ENCODE measurements at regions not wholly inside any gene's neighbourhood (a gene's known extent, or its start where the extent isn't known, plus 50 kb on each side); places are given as distances from the start of the nearest gene placed in this dataset.

DNA sequence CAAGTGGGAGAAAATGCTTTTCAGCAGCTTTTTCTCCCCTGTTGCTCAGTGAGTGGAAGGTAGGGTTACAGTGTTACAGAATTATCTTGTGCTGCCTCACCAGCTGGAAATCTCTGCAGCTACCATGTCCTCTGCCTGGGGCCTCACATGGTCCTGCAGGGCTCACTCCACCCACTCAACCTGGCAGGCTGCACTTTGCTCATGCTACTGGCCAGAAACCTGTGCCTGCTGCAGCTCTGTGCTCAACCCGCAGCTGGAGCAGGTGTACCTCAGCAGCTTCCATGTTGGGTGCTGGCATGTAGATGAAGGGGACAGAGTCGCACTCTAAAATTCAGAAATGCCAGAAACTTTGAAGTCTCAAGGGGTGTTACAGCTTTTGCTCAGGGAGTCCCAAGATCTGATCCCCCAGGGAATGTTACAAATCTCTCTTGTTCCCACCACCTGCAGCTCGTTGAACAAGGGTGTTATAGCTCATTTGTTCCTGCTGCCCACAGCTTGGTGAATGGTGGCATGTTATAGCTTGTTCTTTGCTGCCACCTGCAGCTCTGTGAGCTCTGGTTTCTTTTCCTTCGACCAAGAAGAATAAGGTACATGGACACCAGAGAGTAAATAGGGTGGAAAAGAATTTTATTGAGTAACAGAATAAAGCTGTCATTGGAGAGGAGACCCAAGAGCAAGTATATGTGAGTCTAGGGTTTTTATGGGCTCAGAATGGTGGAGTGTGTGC, 845.8 kb downstream of the TECRL start:
- intact Hi-C loops (cut with DNase I), result no loop called here
- ATAC-seq (ENCODE audit: poor library complexity) (no peak), DNase-seq (no peak)

DNA sequence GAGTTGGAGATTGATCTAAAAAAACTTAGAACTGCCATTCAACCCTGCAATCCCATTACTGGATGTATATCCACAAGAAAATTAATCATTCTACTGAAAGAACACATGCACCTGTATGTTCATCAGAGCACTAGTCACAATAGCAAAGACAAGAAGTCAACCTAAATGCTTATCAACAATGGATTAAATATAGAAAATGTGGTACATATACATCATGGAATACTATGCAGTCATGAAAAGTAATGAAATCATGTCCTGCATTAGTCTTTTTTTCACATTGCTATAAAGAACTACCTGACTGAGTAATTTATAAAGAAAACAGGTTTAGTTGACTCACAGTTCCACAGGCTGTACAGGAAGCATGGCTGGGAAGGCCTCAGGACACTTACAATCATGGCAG, 850.5 kb downstream of the TECRL start:
- DNase-seq (no peak), ATAC-seq (ENCODE audit: poor library complexity) (no peak)
- intact Hi-C loops (cut with DNase I), result no loop called here

DNA sequence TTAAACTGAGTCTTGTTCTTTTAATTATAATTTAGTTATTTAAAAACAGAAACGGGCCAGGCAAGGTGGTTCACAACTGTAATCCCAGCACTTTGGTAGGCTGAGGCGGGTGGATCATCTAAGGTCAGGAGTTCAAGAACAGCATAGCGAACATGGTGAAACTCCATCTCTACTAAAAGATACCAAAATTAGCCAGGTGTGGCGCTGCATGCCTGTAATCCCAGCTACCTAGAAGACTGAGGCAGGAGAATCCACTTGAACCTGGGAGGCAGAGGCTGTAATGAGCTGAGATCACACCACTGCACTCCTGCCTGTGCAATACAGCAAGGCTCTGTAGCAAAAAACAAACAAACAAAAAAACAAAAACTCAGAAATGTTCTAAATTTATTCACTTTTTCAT, 852.9 kb downstream of the TECRL start:
- intact Hi-C loops (cut with DNase I), result no loop called here
- DNase-seq, result no peak
- ATAC-seq (ENCODE audit: poor library complexity), result no peak

DNA sequence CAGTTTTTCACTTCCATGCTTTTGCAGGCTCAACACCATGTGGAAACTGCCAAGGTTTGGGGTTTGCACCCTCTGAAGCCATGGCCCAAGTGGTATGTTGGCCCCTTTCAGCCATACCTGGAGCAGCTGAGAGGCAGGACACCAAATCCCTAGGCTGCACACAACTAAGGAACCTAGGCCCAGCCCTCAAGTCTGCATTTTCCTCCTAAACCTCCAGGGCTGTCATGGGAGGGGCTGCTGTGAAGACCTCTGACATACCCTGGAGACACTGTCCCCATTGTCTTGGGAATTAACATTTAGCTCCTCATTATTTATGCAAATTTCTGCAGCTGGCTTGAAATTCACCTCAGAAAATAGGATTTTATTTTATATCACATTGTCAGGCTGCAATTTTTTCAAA, 856.1 kb downstream of the TECRL start:
- intact Hi-C loops (cut with DNase I), result no loop called here
- ATAC-seq (ENCODE audit: poor library complexity), result no peak
- no peak for DNase-seq

DNA sequence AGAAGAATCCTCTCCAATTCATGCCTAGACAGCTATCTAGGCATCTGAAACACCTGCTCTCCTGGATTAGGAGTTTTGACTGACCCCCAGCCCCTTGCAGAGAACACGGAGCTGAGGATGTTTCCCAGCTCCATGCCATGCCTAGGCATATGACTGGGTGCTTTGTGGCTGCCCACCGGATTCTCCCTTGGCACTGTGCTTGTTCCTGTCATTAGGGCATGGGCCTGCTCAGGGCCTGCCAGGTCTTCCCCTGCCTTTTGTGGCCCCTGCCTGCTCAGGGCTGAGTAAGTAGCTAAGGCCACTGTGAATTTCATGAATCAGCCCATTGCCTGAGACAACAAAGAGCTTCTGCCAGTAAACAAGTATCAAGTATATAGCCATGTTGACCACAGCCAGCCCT, 867.4 kb downstream of the TECRL start:
- intact Hi-C loops (cut with DNase I), result no loop called here
- no peak for ATAC-seq (ENCODE audit: poor library complexity)
- DNase-seq, result no peak

DNA sequence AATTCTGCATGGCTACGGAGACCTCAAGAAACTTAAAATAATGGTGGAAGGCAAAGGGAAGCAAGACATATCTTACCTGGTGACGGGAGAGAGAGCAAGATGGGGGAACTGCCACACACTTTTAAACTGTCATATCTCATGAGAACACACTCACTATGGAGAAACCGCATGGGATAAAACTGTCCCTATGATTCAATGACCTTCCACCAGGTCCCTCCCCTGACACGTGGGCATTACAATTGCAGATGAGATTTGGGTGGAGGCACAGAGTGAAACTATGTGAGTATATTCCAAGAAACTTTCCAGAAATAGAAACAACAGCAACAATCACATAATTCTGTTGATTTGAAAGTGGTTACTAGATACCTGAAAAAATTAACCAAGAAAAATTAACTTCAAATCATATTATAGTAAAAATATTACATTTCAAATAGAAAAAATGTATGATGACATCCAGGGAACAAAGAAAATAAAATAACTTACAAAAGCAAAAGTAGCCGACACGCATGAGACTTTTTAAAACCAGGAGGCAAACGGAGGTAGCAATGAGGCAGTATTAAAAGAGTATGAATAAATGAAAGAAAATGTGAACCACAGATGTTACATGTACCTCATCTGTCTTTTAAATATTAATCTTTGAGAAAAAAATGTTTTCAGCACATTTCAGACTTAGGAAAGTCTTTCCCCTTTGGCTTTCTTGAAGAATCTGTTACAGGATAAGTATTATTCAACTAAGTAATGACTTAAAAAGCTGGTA, 879.5 kb downstream of the TECRL start:
- intact Hi-C loops (cut with DNase I), result no loop called here
- ATAC-seq (ENCODE audit: poor library complexity), result no peak

DNA sequence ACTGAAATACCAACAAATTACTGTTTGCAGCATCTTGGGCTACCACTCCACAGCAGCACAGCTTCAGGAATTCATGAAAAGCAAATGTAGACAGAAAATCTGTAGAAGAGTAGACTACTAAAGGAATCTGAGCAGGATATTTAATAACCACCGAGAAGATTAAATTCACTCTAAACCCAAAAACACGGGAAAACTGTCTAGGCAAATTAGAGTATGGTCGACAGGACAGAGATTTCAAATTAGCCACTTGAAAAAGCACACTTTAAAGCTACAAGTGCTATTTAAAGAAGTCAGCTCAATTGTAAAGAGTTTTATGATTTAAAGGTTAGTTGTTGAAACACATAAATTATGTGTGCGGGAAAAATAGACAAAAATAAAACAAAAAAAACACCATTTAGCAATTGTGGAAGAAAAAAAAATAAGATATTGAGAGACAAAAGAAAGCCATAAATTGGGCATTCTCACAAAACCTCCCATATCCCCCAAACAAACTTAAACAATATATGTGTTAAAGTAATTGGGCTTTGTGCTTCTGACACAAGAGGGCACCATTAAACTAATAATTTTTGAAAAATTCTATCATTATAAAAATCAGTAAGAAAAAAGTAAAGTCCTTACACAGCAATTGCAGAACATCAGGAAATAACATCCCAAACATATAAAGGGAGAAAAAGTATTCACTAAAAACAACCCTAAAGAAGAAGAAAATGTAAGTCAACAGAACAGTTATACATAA, 880.8 kb downstream of the TECRL start:
- ATAC-seq (ENCODE audit: poor library complexity) (no peak), DNase-seq (no peak)
- intact Hi-C loops (cut with DNase I), result no loop called here

More for the DNA sequence above, 879.5 kb downstream of the TECRL start:
- no peak for DNase-seq

DNA sequence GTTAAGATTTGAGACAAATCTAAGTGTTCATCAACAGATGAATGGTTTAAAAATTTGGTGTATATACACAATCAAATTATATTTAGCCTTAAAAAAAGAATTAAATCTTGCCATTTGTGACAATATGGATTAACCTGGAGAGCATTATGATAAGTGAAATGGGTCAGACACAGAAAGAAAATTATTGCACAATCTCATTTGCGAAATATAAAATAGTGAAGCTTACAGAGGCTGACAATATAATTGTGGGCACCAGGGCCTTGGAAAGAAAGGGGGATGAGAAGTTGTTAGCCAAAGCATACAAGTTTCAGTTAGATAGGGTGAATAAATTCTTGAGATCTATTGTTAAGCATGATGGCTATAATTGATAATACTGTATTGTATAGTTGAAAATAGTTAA, 883.0 kb downstream of the TECRL start:
- intact Hi-C loops (cut with DNase I), result no loop called here
- ATAC-seq (ENCODE audit: poor library complexity) (no peak), DNase-seq (no peak)

DNA sequence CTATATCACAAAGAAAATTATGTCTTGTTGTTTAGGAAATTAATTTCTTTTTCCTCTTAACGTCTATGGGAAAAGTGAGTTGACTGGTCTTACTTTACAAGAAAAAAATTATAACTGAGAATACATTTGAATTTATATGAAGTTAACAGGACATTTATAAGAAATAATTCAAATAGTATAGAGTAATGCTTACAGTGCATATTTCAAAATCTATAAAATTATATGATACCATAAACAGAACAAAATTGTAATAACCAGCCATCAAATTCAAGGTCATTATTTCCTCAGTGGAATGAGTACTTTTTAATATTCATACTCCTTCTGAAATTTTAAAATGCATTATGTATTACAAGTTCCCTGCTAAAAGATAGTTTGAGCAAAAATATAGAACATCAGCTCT, 884.5 kb downstream of the TECRL start:
- DNase-seq (no peak), ATAC-seq (ENCODE audit: poor library complexity) (no peak)
- intact Hi-C loops (cut with DNase I), result no loop called here

DNA sequence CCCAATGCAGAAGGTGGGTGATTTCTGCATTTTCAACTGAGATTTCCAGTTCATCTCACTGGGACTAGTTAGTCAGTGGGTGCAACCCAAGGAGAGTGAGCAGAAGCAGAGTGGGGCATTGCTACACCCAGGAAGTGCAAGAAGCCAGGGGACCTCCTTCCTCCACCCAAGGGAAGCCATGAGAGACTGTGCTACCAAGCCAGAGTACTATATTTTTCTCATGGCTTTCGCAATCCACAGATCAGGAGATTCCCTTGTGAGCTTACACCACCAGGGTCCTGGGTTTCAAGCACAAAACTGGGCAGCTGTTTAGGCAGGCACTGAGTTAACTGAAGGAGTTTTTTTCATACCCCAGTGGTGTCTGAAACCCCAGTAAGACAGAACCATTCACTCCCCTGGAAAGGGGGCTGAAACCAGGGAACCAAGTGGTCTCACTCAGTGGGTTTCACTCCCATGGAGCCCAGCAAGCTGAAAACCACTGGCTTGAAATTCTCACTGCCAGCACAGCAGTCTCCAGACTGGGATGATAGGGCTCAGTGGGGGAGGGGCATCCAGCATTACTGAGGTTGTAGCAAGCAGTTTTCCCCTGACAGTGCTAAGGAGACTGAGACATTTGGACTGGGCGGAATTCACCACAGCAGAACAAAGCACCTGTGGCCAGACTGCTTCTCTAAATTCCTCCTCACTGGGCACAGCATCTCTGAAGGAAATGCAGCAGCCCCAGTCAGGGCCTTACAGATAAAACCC, 903.4 kb downstream of the TECRL start:
- DNase-seq (no peak), ATAC-seq (ENCODE audit: poor library complexity) (no peak)
- intact Hi-C loops (cut with DNase I), result no loop called here

DNA sequence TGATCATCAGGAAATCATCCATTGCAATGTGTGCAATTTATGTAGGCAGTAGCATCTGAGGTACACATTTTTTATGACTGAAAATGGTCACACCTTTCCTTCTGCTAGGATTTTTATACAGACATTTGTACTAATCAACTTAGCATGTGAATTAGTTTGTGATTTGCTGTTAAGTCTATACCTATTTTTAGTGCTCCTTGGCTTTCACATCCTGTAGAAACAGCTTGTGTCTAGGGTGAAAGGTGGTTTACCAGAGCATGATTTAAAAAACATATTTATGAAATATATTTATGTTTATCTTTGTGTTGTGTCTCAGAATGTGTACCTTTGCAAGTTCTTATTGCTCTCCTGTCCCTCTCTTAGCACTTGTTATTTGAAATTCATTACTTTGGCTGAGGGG, 916.0 kb downstream of the TECRL start:
- DNase-seq, result no peak
- intact Hi-C loops (cut with DNase I), result no loop called here
- ATAC-seq (ENCODE audit: poor library complexity), result no peak

DNA sequence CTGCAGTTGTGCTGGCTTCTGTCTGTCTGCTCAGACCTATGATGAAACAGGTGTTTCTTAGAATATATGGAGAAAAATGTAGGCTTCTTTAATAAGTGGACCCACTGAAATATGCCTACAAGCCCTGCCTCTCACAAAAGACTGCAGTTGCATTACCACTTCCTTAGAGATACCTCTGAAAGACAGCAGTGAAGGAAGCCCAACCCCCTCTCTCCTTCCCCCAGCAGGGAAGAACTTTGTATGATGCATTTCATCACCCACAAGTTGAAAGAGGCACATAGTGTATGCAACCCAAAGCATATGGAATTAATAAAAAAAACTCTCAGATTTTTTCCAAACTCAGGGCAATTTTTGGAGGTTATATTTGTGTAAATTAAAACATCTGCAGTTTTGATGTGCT, 916.7 kb downstream of the TECRL start:
- ATAC-seq (ENCODE audit: poor library complexity) (no peak), DNase-seq (no peak)
- intact Hi-C loops (cut with DNase I), result no loop called here

DNA sequence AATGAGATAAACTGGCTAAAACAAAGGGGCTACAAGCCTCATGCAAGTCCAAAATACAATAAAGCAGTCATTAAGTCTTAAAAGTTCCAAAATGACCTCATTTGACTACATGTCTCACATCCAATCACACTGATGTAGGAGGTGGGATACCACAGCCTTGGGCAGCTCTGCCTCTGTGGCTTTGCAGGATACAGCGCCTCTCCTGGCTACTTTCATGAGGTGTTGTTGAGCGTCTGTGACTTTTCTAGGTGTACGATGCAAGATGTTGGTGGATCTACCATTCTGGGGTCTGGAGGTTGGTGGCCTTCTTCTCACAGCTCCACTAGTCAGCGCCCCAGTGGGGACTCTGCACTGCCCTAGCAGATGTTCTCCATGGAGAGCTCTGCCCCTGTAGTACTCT, 944.9 kb downstream of the TECRL start:
- DNase-seq (no peak), ATAC-seq (ENCODE audit: poor library complexity) (no peak)
- intact Hi-C loops (cut with DNase I), result no loop called here

DNA sequence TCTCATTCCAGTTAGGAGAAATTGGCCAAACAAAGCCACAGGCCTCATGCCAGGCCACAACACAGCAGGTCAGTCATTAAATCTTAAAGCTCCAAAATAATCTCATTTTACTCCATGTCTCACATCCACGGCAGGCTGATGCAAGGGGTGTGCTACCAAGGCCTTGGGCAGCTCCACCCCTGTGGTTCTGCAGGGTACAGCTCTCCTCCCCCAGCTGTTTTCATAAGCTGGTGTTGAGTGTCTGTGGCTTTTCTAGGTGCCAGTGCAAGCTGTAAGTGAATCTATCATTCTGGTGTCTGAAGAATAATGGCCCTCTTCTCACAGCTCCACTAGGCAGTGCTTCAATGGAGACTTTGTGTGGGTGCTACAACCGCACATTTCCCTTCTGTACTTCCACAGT, 949.2 kb downstream of the TECRL start:
- ATAC-seq (ENCODE audit: poor library complexity) (no peak), DNase-seq (no peak)
- intact Hi-C loops (cut with DNase I), result no loop called here

DNA sequence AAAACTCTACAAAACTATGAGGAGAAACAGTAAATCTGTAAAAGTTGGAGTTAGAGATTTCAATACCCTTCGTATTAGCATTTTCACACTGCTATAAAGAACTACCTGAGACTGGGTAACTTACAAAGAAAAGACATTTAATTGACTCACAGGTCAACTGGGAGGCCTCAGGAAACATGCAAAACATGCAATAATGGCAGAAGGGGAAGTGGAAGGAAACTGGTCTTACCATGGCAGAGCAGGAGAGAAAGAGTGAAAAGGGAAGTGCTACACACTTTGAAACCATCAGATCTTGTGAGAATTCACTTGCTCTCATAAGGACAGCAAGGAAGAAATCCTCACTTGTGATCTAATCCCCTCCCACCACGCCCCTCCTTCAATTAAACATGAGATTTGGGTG, 949.9 kb downstream of the TECRL start:
- intact Hi-C loops (cut with DNase I), result no loop called here
- DNase-seq (no peak), ATAC-seq (ENCODE audit: poor library complexity) (no peak)

DNA sequence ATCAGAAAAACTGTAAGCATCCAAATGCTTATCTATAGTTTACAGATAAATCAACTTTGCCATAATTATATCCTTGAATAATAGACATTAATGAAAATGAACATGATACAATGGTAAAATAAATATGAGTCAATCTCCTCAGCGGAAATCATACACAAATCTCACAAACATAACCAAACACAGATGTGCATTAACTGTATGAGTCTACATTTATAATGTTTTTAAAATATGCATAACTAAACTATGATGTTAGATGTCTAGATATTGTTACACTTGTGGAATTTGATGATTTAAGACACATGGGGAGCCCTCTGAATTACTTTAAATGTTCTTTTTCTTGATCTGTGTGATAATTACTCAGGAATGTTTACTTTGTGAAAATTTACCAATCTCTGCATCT, 951.2 kb downstream of the TECRL start:
- DNase-seq (no peak), ATAC-seq (ENCODE audit: poor library complexity) (no peak)
- intact Hi-C loops (cut with DNase I), result no loop called here

DNA sequence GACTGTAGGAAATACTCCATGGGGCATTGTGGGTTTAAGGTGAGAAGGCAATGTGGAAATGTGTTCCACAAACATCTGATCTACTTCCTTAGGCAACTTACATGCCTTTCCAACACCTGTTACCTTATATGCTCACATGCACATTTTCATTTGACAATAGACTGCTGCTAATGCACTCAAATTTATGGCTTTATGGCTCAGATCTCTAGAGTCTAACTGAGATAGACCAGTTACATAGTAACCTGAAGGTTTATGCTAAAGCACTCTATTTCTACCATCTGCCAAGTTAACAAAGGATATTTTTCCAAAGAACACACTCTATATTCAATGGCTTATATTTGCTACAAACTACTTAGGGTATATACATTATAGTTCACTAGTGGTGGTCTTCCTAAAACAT, 969.0 kb downstream of the TECRL start:
- DNase-seq (no peak), ATAC-seq (ENCODE audit: poor library complexity) (no peak)
- intact Hi-C loops (cut with DNase I), result no loop called here

DNA sequence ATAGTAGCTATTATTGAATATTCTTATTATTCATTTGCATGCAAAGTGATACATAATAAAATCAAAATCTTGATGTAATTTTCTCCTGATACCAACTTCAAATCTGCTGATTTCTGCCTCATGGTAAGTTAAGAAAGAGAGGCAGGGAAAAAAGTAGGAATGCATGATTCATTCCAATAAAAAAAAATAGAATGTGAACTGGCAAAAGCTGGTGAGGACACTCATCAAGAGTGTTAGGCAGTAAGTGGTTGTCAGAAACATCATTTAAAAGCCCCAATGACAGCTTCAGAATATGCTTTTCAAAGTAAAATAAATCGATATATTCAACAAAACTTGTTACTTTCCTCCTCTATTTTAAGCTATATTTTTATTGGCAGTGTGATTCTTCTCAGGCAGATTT, 979.1 kb downstream of the TECRL start:
- intact Hi-C loops (cut with DNase I), result no loop called here
- no peak for ATAC-seq (ENCODE audit: poor library complexity)
- no peak for DNase-seq

DNA sequence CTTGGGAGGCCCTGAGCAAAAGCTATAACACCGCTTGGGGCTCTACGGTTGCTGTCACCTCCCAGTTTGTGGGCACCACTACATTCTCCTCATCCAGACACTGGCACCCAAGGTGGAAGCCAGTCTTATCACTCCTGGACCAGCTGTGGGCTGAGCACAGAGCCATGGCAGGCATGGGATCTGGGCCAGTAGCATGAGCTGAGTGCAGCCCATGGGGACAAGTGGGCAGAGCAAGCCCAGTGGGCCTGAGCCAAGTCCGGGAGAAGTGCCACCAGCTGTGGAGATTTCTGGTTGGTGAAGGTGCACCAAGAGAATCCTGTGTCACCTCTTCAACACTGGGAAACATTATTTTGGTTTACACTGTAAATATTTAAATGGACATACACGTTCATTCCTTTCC, 1013.0 kb downstream of the TECRL start:
- ATAC-seq (ENCODE audit: poor library complexity) (no peak), DNase-seq (no peak)
- intact Hi-C loops (cut with DNase I), result no loop called here

All from Right ventricle myocardium superior (tissue), 1 donor.